ENCODE measurements at regions not wholly inside any gene's neighbourhood (a gene's known extent, or its start where the extent isn't known, plus 50 kb on each side); places are given as distances from the start of the nearest gene placed in this dataset.

GRCh38 chr6:164016056-164016455, 601.5 kb downstream of the QKI start:
- H3K27me3 ChIP-seq = no peaks in the 10 kb centered on the region
- H3K4me1 ChIP-seq = no peaks in the 10 kb centered on the region
- no peaks in the 10 kb centered on the region for H3K9me3 ChIP-seq
- no peak for TF ChIP-seq CTCF (IDR thresholded peaks at IDR 0.05; ENCODE audit: low read depth, low read length)
- H3K36me3 ChIP-seq = no peaks in the 10 kb centered on the region
- no peak for DNase-seq
- no peak overlapping the region for H3K4me3 ChIP-seq (ENCODE audit: low read depth, low read length)

GRCh38 chr6:164015088-164015484, 600.6 kb downstream of the QKI start:
- no peaks in the 10 kb centered on the region for H3K27me3 ChIP-seq
- no peak for TF ChIP-seq CTCF (IDR thresholded peaks at IDR 0.05; ENCODE audit: low read depth, low read length)
- DNase-seq = no peak

GRCh38 chr6:164014346-164015087, 600.0 kb downstream of the QKI start:
- TF ChIP-seq CTCF (IDR thresholded peaks at IDR 0.05; ENCODE audit: low read depth, low read length) = no peak
- Histone ChIP-seq H3K27me3 (no peaks in the 10 kb centered on the region), H3K36me3 (no peaks in the 10 kb centered on the region), H3K4me1 (no peaks in the 10 kb centered on the region; the same call in 1 of the 2 replicates), H3K4me3 (ENCODE audit: low read depth, low read length) (no peak overlapping the region), H3K9me3 (no peaks in the 10 kb centered on the region)
- DNase-seq = no peak

More at GRCh38 chr6:164015088-164015484, 600.6 kb downstream of the QKI start:
- Histone ChIP-seq H3K36me3 (no peaks in the 10 kb centered on the region), H3K4me3 (ENCODE audit: low read depth, low read length) (no peak overlapping the region), H3K4me1 (no peaks in the 10 kb centered on the region; the same call in 1 of the 2 replicates), H3K9me3 (no peaks in the 10 kb centered on the region)

GRCh38 chr6:164013480-164014208, 599.1 kb downstream of the QKI start:
- no peak for DNase-seq
- H3K36me3 ChIP-seq = no peaks in the 10 kb centered on the region
- no peak for TF ChIP-seq CTCF (IDR thresholded peaks at IDR 0.05; ENCODE audit: low read depth, low read length)
- H3K4me1 ChIP-seq = no peaks in the 10 kb centered on the region; the same call in 1 of the 2 replicates
- no peaks in the 10 kb centered on the region for H3K27me3 ChIP-seq
- no peaks in the 10 kb centered on the region for H3K9me3 ChIP-seq
- no peak overlapping the region for H3K4me3 ChIP-seq (ENCODE audit: low read depth, low read length)

GRCh38 chr6:164011321-164011720, 596.8 kb downstream of the QKI start:
- DNase-seq = no peak
- H3K9me3 ChIP-seq = no peaks in the 10 kb centered on the region
- no peaks in the 10 kb centered on the region; the same call in 1 of the 2 replicates for H3K4me1 ChIP-seq
- no peaks in the 10 kb centered on the region for H3K27me3 ChIP-seq
- H3K4me3 ChIP-seq (ENCODE audit: low read depth, low read length) = no peak overlapping the region
- H3K36me3 ChIP-seq = no peaks in the 10 kb centered on the region
- TF ChIP-seq CTCF (IDR thresholded peaks at IDR 0.05; ENCODE audit: low read depth, low read length) = no peak
